HepG2 (cell line): ENCODE measurements at regions not wholly inside any gene's neighbourhood (a gene's known extent, or its start where the extent isn't known, plus 50 kb on each side); places are given as distances from the start of the nearest gene placed in this dataset.

Experiments
- ATAC-seq: fragments of 200-7000 bp; cut with Tn5 transposase; 3 replicates; pipeline ENCODE4 v1.9.1; 2020; ENCODE audit warnings: mild to moderate bottlenecking, moderate library complexity
- BruUV-seq: library from RNA; stranded (reverse); fragments of 400-500 nt; replicated peaks from 2 replicates; lab custom pipeline; 2021; lab: Mats Ljungman, UMichigan
- CTCF ChIA-PET: fragments of 300-600 bp; formaldehyde crosslinking; extraction: SDS; loops from one replicate; lab custom pipeline; 2021; ENCODE audit warnings: low total read pairs, inconsistent platforms, low intra/inter-chr PET ratio; lab: Yijun Ruan, JAX
- POLR2A ChIA-PET: fragments of 350-600 bp; sonication (Branson Sonifier 250); formaldehyde crosslinking; loops from one replicate; lab custom pipeline; 2020; ENCODE audit warnings: antibody characterized with exemption, inconsistent platforms; lab: Yijun Ruan, JAX
- DNase-seq: peaks from one replicate; pipeline ENCODE4 v3.0.0-alpha.2; 2015; ENCODE audit warnings: low spot score
- FAIRE-seq: peaks from 3 replicates; lab custom pipeline; 2011; peaks lifted over from hg19 to GRCh38; lab: Jason Lieb, UNC
- H2AFZ ChIP-seq: one replicate; pipeline ENCODE4 v1.6.1; 2011; ENCODE audit warnings: low read length, inconsistent platforms
- H3K27ac ChIP-seq: fragments of 300-600 bp; 3 replicates; pipeline ENCODE4 v1.8.0; 2011; ENCODE audit warnings: mixed run types, mild to moderate bottlenecking, mixed read lengths, low read length, inconsistent platforms; ENCODE audit not compliant: insufficient read depth; ENCODE audit errors: extremely low read length
- H3K27me3 ChIP-seq, 2 experiments: fragments of 200-600 bp in 1 of 2; 2 replicates in 1 of 2; 3 replicates in 1 of 2; pipeline versions ENCODE4 v1.6.0 to v1.8.0; 2011; ENCODE audit warnings: low read length in 2 of 2, mild to moderate bottlenecking in 2 of 2, moderate library complexity in 2 of 2, inconsistent platforms in 1 of 2; ENCODE audit not compliant: insufficient read depth in 2 of 2, control insufficient read depth in 1 of 2
- H3K36me3 ChIP-seq, 2 experiments: fragments of 200-600 bp in 1 of 2; replicated peaks in 1 of 2; 2 replicates in 1 of 2; 3 replicates in 1 of 2; pipeline versions ENCODE4 v1.5.1 to v1.8.0; 2011; ENCODE audit warnings: low read length in 2 of 2, inconsistent platforms in 1 of 2; ENCODE audit not compliant: insufficient read depth in 2 of 2, control insufficient read depth in 1 of 2
- H3K4me1 ChIP-seq: 2 replicates; pipeline ENCODE4 v1.5.1; 2012; ENCODE audit warnings: low read length, inconsistent platforms; ENCODE audit not compliant: insufficient read depth
- H3K4me2 ChIP-seq: 2 replicates; pipeline ENCODE4 v1.6.0; 2011; ENCODE audit warnings: low read depth, low read length, inconsistent platforms
- H3K4me3 ChIP-seq, 3 experiments: fragments of 200-600 bp in 1 of 3; sonication (generic), shearing (Covaris generic) in 1 of 3; replicated peaks in 1 of 3; 2 replicates each; pipeline ENCODE4 v1.5.1; 2011 to 2016; ENCODE audit warnings: low read length in 3 of 3, inconsistent platforms in 2 of 3, low read depth in 2 of 3, mild to moderate bottlenecking in 2 of 3, control low read depth in 1 of 3, mixed read lengths in 1 of 3; ENCODE audit not compliant: insufficient read depth in 1 of 3
- H3K79me2 ChIP-seq: one replicate; pipeline ENCODE4 v1.6.1; 2011; ENCODE audit warnings: low read length, inconsistent platforms; ENCODE audit not compliant: insufficient read depth
- H3K9ac ChIP-seq: 2 replicates; pipeline ENCODE4 v1.6.0; 2011; ENCODE audit warnings: mild to moderate bottlenecking, low read depth, low read length, inconsistent platforms; ENCODE audit not compliant: insufficient read depth
- H3K9me3 ChIP-seq: 2 replicates; pipeline ENCODE4 v1.5.1; 2012; ENCODE audit warnings: mild to moderate bottlenecking, low read length
- H4K20me1 ChIP-seq: 2 replicates; pipeline ENCODE4 v1.6.0; 2011; ENCODE audit warnings: inconsistent platforms, mild to moderate bottlenecking, low read length, moderate library complexity; ENCODE audit not compliant: insufficient read depth
- IRX3 ChIP-seq: sonication (generic); formaldehyde crosslinking; IDR thresholded peaks from 2 replicates; pipeline ENCODE4 v1.8.1; 2023; ENCODE audit warnings: mild to moderate bottlenecking, low read depth, missing genetic modification reagents, borderline replicate concordance
- ZNF7 ChIP-seq: IDR thresholded peaks from 2 replicates; pipeline ENCODE4 v1.6.1; 2016; ENCODE audit warnings: missing biosample characterization, missing genetic modification reagents
- WGBS: methylation state at CpG from one replicate; pipeline ENCODE4 v1.1.6; 2017; ENCODE audit warnings: low lambda C conversion rate; 5-methylcytosine and 5-hydroxymethylcytosine counted together
- in situ Hi-C: cut with HindIII; loops from 2 replicates; pipeline ENCODE4 v1.10.0; 2017; ENCODE audit warnings: low pct_unique_long_range_greater_than_20kb; ENCODE audit not compliant: extremely low pct_ligation_motif_present
- intact Hi-C: fragments of 100-400 bp; cut with micrococcal nuclease; formaldehyde crosslinking; loops from one replicate; pipeline ENCODE4 v1.10.0; 2022; ENCODE audit not compliant: unreplicated experiment
- TF ChIP-seq, protein P1 (sequence below): sonication (generic); formaldehyde crosslinking; IDR thresholded peaks from 2 replicates; pipeline ENCODE4 v1.4.0; 2020; ENCODE audit warnings: missing genetic modification reagents, borderline replicate concordance

DNA sequence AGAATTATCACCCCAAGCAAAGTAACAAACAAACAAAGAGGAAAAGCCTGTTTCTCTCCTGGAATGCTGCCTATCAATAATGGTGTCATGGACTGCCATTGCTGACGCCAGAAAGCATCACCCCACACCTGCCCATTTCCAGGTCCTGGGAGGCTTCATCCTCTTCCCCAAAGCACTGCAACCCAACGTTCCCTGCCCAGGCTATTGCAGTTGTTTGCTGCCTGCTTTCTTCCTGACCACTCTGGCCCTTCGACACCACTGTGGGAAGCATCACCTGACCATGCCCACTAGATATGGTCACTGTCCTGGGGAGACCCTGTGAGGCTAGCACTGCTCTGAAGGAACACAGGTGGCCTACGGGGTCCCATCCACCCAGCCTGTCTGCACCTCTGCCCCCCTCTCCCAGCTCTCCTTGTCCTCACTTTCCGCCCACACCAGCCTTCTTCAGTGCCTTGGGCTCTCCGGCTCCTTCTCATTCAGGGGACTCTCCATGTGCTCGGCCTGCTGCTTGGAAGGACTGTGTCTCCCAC lies 439.6 kb downstream of the GLRX3 start (continued):
- TF ChIP-seq, protein P1, sequence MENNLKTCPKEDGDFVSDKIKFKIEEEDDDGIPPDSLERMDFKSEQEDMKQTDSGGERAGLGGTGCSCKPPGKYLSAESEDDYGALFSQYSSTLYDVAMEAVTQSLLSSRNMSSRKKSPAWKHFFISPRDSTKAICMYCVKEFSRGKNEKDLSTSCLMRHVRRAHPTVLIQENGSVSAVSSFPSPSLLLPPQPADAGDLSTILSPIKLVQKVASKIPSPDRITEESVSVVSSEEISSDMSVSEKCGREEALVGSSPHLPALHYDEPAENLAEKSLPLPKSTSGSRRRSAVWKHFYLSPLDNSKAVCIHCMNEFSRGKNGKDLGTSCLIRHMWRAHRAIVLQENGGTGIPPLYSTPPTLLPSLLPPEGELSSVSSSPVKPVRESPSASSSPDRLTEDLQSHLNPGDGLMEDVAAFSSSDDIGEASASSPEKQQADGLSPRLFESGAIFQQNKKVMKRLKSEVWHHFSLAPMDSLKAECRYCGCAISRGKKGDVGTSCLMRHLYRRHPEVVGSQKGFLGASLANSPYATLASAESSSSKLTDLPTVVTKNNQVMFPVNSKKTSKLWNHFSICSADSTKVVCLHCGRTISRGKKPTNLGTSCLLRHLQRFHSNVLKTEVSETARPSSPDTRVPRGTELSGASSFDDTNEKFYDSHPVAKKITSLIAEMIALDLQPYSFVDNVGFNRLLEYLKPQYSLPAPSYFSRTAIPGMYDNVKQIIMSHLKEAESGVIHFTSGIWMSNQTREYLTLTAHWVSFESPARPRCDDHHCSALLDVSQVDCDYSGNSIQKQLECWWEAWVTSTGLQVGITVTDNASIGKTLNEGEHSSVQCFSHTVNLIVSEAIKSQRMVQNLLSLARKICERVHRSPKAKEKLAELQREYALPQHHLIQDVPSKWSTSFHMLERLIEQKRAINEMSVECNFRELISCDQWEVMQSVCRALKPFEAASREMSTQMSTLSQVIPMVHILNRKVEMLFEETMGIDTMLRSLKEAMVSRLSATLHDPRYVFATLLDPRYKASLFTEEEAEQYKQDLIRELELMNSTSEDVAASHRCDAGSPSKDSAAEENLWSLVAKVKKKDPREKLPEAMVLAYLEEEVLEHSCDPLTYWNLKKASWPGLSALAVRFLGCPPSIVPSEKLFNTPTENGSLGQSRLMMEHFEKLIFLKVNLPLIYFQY (CRISPR knock-in tag), result no peak

DNA sequence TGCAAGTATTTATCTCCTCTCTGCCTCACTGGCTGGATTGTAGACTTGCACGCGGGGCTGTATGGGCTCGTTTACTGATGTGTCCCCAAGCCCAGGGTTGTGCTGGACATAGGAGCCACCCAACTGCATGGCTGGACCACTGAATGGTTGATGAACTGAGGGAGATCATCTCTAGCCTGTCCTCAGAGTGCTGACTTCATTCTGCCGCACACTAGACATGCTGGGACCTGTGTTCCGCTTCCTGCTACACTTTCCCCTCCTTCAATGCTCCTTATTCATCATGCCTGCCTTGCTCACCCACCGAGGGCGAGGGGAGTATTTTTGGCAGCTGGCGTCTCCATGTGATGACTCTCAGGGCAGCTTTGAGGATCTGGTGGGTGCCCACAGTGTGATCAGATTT lies 440.2 kb downstream of the GLRX3 start:
- Histone ChIP-seq H3K27ac (no peak overlapping the region), H3K4me1 (no peaks in the 10 kb centered on the region), H3K4me2 (no peak overlapping the region), H3K36me3 (no peaks in the 10 kb centered on the region), H3K9ac (no peak overlapping the region), H3K27me3 (peaks cover 2 to 37% of the 10 kb centered on the region in 2 experiments; a peak in 4 of 5 replicates), H3K4me3 (no peak overlapping the region), H4K20me1 (no peaks in the 10 kb centered on the region), H3K79me2 (no peaks in the 10 kb centered on the region), H2AFZ (no peak overlapping the region), H3K9me3 (no peaks in the 10 kb centered on the region)
- in situ Hi-C loops (no loop called here), intact Hi-C loops (no loop called here)
- no TSS peak for BruUV-seq
- no peak for ATAC-seq
- 3% methylated on average over 5 of the region's 8 CpGs for WGBS
- DNase-seq, result no peak
- no peak for FAIRE-seq
- ChIA-PET POLR2A (no interaction called here), CTCF (no interaction called here)
- TF ChIP-seq IRX3 (CRISPR knock-in tag), result no peak
- TF ChIP-seq ZNF7 (CRISPR knock-in tag), result no peak
